SHP77 (cell line): ENCODE measurements at regions not wholly inside any gene's neighbourhood (a gene's known extent, or its start where the extent isn't known, plus 50 kb on each side); places are given as distances from the start of the nearest gene placed in this dataset.
A peak's percentile ranks its signal among the peaks of the same experiment; 100 is the strongest.
"Not testable (repeated sequence)": the region's sequence is repeated elsewhere in the genome, so short reads cannot be mapped to it uniquely, and the experiment has no call there.

Source experiments
- DNase-seq, 2 experiments: peaks; one replicate each; lab custom pipeline; 2025; lab: John Stamatoyannopoulos, UW

DNA sequence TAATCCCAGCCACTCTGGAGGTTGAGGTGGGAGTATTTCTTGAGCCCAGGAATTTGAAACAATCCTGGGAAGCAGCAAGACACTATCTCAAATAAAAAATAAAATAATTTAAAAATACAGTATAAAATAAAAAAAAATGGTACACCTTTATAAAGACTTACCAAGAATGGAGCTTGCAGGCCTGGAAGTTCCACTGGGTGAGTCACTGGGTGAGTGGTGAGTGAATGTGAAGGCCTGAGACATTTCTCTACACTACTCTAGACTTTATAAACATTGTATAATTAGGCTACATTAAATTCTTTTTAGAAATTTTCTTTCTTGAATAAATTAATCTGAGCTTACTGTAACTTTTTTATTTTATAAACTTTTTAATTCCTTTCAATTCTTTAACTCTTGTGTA is 609.1 kb upstream of the BCHE start:
- DNase-seq = no peak

DNA sequence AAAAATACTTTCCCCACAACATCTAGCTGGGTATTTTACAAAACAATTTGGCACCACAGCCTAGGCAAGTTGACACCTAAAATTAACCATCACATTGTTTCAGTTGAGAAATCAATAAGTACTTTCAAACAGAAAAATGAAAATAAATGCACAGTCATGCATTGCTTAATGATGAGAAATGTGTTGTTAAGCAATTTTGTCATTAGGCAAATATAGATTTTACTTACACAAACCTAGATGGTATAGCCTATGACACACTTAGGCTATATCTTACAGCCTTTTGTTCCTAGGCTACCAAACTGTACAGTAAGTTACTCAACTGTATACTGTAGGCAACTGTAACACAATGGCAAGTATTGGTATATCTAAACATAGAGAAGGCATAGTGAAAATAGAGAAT is 608.6 kb upstream of the BCHE start:
- DNase-seq = no peak

- DNase-seq = peak; percentile 79 to 92
These were observed 607.5 kb upstream of the BCHE start for GRCh38 chr3:166444756-166445155.

GRCh38 chr3:166444336-166444735 is 607.1 kb upstream of the BCHE start:
- DNase-seq = peak; percentile 67 to 81

DNA sequence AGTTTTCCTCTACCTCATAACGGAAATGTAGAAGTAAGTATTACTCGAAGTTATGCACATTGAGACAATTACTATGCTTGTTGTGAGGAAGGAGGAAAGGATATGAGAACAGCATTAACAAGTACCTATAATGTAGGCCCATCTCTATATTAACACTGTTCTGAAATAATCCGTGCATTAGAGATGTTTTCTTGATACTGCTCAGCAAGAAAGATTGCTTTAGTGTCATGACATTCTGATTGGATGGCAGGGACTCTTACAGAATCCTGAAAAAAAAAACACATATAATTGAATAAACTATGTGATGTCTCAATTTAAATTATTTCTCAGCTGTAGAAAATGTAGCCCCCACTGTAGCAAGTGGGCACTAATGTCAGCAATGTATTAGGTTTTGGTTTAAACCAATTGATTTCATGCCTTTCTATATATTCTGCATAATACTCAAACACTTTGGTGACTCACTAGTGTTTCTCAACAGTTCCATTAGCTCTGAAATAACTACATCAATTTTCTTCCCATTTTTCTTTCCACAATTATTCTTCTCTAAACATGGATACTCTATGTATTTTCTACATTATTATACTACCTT is 598.3 kb upstream of the BCHE start:
- no peak for DNase-seq

- no peak for DNase-seq
These were observed 595.8 kb upstream of the BCHE start for GRCh38 chr3:166433060-166433459.

- no peak for DNase-seq
These were observed 588.8 kb upstream of the BCHE start for GRCh38 chr3:166425900-166426611.

DNA sequence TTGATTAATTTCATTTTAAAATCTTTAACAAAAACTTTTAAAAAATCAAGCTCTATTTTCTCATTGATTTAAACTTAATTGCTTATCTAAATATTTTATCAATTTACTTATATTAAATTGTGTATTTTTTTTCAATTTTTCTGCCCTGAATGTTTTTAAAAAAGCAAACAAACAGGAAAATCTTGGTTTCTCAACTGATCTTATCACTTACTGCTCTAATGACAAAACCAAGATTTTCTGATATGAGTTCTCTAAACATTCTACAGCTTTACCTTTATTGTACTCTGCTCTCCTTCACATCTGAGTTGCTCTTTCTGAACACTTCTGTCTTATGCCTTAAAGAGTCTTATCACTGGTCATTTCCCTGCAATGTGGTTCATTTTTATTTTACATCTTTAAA is 587.8 kb upstream of the BCHE start:
- no peak for DNase-seq

- not testable (repeated sequence) for DNase-seq
These were observed 586.7 kb upstream of the BCHE start for GRCh38 chr3:166423824-166424513.

DNA sequence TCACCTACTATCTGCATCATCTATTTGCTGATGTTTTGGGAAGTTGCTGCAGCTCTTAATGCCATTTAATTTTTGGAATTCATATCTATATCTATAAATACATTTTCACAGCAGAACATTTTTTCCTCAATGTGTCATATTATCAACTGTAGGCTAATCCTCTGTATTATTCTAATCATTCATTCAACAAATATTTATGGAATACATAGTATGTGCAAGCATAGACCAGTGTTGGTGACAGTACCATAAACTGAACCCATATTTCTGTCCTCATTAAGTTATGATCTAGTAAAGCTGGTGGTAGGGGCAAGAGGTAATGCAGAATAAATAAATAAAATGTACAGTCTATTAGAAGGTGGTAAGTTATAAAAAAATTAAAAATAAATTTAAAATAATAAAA is 585.3 kb upstream of the BCHE start:
- DNase-seq = no peak

- DNase-seq = no peak
These were observed 582.8 kb upstream of the BCHE start for GRCh38 chr3:166420071-166420470.

DNA sequence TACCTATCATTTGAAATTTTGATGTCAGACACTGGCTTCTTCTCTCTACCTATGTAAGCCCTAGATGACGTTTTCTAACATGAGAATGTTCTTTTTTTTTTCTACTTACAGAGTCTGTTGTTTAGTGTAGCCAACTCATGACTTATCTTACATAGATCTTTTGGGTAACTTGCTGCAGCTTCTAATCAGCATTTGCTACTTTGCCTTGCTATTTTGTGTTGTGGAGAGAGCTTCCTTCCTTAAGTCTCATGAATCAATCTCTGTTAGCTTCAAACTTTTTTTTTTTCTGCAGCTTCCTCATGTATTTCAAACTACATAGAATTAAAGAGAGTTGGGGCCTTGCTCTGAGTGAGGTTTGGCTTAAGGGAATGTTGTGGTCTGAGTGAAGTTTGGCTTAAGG is 568.7 kb upstream of the BCHE start:
- DNase-seq = no peak

GRCh38 chr3:166405465-166405864 is 568.2 kb upstream of the BCHE start:
- DNase-seq = no peak

GRCh38 chr3:166390303-166390702 is 553.1 kb upstream of the BCHE start:
- DNase-seq = no peak

GRCh38 chr3:166388321-166388720 is 551.1 kb upstream of the BCHE start:
- DNase-seq = no peak

GRCh38 chr3:166372571-166373106 is 535.4 kb upstream of the BCHE start:
- no peak for DNase-seq

DNA sequence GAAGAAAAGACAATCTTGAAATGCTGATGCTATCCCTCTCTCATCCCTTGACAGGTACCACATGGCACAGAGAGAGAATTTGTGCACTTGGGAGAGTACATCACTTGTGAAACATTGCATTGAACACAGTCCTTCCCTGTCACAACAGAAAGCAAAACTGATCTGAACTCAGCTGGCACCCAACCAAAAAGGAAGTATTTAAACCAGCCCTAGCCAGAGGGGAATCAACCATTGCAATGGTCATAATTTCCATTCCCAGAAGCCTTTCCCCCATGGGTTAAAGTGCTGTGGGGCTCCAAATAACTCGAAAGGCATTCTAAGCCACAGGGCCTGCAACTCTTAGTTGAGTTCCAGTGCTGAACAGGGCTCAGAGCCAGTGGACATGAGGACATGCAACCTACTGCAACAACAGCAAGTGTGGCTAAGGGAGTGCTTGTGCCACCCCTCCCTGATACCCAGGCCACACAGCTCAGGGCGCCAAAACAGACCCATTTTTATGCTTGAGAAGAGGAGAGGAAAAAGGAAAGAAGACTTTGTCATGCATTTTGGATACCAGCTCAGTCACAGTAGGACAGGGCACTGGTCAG is 530.8 kb upstream of the BCHE start:
- DNase-seq = peak in 1 of 2 experiments; percentile 2

- peak; percentile 5 to 18 for DNase-seq
These were observed 525.5 kb upstream of the BCHE start for GRCh38 chr3:166362698-166363097.

DNA sequence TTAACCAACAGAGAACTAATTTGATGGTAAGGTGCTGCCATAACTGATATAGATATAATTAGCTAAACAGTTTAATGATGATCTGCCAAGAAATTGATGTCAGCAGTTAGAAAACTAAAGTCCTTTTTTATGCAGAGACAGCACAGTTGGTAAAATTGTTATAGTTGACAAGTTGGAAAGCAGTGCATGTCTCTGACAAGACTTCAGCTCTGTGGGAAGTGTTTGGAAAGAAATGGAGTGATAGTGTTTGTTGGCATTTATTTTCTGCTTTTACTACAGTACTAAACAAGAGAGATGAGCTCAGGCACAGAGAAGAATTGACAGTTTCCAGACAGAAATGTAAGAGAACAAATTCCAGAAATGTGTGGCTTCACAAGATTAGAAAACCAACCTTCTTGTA is 523.5 kb upstream of the BCHE start:
- DNase-seq = no peak

DNA sequence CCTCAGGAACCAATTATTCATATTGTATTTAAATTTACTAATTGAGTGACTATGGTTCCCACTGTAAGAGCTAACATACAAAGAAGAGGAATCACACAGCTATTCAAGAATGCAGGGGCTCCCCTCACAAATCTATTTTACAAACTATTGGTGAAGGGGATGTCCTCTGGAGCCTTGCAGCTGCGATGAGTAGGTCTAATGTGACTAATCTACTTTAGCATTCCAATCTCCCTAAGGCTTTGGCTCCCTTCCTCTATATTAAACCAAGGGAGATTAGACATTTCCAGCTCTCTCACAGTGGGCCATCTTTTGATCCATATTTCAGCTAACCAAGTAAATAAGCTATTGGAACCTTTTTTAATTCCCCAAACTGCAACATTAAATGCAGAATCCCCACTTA is 514.2 kb upstream of the BCHE start:
- DNase-seq = no peak

DNA sequence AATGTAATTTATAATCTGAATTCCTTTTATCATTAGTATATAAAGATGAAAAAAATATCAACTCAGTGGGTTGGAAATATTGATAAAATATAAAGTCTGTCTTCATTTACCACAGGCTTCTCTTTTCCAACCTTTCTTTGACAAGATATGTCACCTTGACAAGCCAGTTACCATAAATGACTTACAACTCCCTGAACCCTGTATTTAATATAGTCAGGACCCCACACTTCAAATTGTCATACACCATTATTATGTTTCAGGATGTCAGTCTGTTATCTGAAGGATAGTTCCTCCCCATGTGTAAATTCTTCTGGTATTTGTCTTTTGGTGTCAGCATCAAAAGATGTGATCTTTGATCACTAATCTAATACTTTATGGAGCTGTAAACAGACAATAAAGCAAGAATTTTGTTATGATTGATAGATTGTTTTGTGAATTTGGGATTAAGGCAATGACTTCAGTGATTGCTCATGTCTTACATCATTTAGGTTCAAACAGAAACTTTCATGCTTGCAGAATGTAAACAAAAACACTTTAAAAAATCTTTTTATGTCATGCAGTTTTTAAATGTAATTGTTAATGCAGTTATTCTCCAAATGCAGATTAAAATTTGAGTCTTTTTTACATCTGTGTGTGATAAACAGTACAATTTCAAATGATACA is 503.5 kb upstream of the BCHE start:
- DNase-seq = no peak

DNA sequence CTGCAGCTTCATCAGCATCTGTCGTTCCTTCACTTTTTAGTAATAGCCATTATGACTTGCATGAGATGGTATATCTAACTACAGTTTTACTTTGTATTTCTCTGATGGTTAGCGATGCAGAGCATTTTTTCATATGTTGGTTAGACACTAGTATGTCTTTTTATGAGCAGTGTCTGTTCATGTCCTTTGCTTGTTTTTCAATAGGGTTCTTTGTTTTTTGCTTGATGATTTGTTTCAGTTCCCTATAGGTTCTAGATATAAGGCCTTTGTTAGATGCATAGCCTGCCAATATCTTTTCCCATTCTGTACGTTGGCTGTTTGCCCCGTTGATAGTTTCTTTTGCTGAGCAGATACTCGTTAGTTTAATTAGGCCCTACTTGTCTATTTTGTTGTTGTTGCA is 487.2 kb upstream of the BCHE start:
- DNase-seq = no peak
